PC-9 (cell line): ENCODE measurements at regions not wholly inside any gene's neighbourhood (a gene's known extent, or its start where the extent isn't known, plus 50 kb on each side); places are given as distances from the start of the nearest gene placed in this dataset.
A peak's percentile ranks its signal among the peaks of the same experiment; 100 is the strongest.
"Not testable (repeated sequence)": the region's sequence is repeated elsewhere in the genome, so short reads cannot be mapped to it uniquely, and the experiment has no call there.

ENCODE experiments used
- BruUV-seq: library from RNA; stranded (reverse); fragments of 400-500 nt; replicated peaks from 2 replicates; lab custom pipeline; 2021; lab: Mats Ljungman, UMichigan
- CTCF ChIA-PET: fragments of 300-600 bp; sonication (Branson Sonifier 250); formaldehyde crosslinking; loops from one replicate; lab custom pipeline; 2022; ENCODE audit warnings: antibody characterized with exemption; lab: Charles Lee
- POLR2A ChIA-PET: fragments of 300-600 bp; sonication (Branson Sonifier 250); formaldehyde crosslinking; loops from one replicate; lab custom pipeline; 2022; ENCODE audit warnings: antibody characterized with exemption; ENCODE audit not compliant: unreplicated experiment; lab: Charles Lee
- DNase-seq, 2 experiments: peaks; one replicate each; pipeline versions ENCODE4 v3.0.0 to v3.0.0-alpha.2; 2015 to 2022; ENCODE audit warnings: mixed read lengths in 1 of 2
- H2AFZ ChIP-seq: fragments of 200-600 bp; sonication (generic); 2 replicates; pipeline ENCODE4 v1.8.1; 2017; ENCODE audit warnings: antibody characterized with exemption
- H3F3A ChIP-seq: fragments of 200-600 bp; sonication (generic); 2 replicates; pipeline ENCODE4 v1.8.1; 2017; ENCODE audit warnings: antibody characterized with exemption, mild to moderate bottlenecking, low read depth; ENCODE audit not compliant: insufficient read depth
- H3K27ac ChIP-seq: fragments of 200-600 bp; sonication (generic); 2 replicates; pipeline ENCODE4 v1.6.1; 2016; ENCODE audit warnings: mixed run types
- H3K27me3 ChIP-seq: fragments of 200-600 bp; sonication (generic); 2 replicates; pipeline ENCODE4 v1.6.1; 2016; ENCODE audit warnings: low read depth, mixed run types; ENCODE audit not compliant: insufficient read depth
- H3K36me3 ChIP-seq: fragments of 200-600 bp; sonication (generic); 2 replicates; pipeline ENCODE4 v1.6.1; 2016; ENCODE audit warnings: low read depth, mixed run types
- H3K4me1 ChIP-seq: fragments of 200-600 bp; sonication (generic); replicated peaks from 2 replicates; pipeline ENCODE4 v1.6.1; 2016; ENCODE audit warnings: mixed run types; ENCODE audit not compliant: insufficient read depth
- H3K4me2 ChIP-seq: fragments of 200-600 bp; sonication (generic); 2 replicates; pipeline ENCODE4 v1.6.1; 2017; ENCODE audit warnings: mixed run types
- H3K4me3 ChIP-seq: fragments of 200-600 bp; sonication (generic); 2 replicates; pipeline ENCODE4 v1.6.1; 2016; ENCODE audit warnings: mixed run types
- H3K79me2 ChIP-seq: fragments of 200-600 bp; sonication (generic); 2 replicates; pipeline ENCODE4 v1.6.1; 2017; ENCODE audit warnings: low read depth, mixed run types
- H3K9me2 ChIP-seq: fragments of 200-600 bp; sonication (generic); 2 replicates; pipeline ENCODE4 v1.8.1; 2017; ENCODE audit warnings: mild to moderate bottlenecking; ENCODE audit not compliant: insufficient read depth
- H3K9me3 ChIP-seq: fragments of 200-600 bp; sonication (generic); 2 replicates; pipeline ENCODE4 v1.8.1; 2016; ENCODE audit warnings: low read depth; ENCODE audit not compliant: insufficient read depth
- H4K20me1 ChIP-seq: fragments of 200-600 bp; sonication (generic); 2 replicates; pipeline ENCODE4 v1.8.1; 2017; ENCODE audit not compliant: insufficient read depth
- intact Hi-C: fragments of 100-400 bp; cut with micrococcal nuclease; formaldehyde crosslinking; loops from one replicate; pipeline ENCODE4 v1.10.0; 2022; ENCODE audit not compliant: unreplicated experiment

- H2AFZ ChIP-seq, CTCF ChIA-PET, H3K4me3 ChIP-seq, H3K36me3 ChIP-seq, POLR2A ChIA-PET, H4K20me1 ChIP-seq, H3K9me3 ChIP-seq, H3K9me2 ChIP-seq, H3F3A ChIP-seq, H3K27me3 ChIP-seq, intact Hi-C loops, H3K79me2 ChIP-seq: not testable (repeated sequence)
- peak in 1 of 2 experiments; percentile 45 for DNase-seq
- Histone ChIP-seq H3K4me2 (peak overlapping the region; percentile 38), H3K4me1 (peaks cover 15% of the 10 kb centered on the region), H3K27ac (peak overlapping the region; percentile 79)
- TSS peak; percentile 37 for BruUV-seq
These were observed 114.7 kb downstream of the NBPF8 start for GRCh38 chr1:120529475-120530089.

GRCh38 chr1:120531455-120531854 is 116.6 kb downstream of the NBPF8 start:
- H3K27ac ChIP-seq, H3K4me3 ChIP-seq, H2AFZ ChIP-seq, DNase-seq, H4K20me1 ChIP-seq, H3F3A ChIP-seq, H3K79me2 ChIP-seq, H3K9me2 ChIP-seq, H3K4me2 ChIP-seq, BruUV-seq, H3K27me3 ChIP-seq, intact Hi-C loops, CTCF ChIA-PET, POLR2A ChIA-PET, H3K36me3 ChIP-seq, H3K9me3 ChIP-seq: not testable (repeated sequence)
- peaks cover 18% of the 10 kb centered on the region for H3K4me1 ChIP-seq

GRCh38 chr1:120534361-120535047 is 119.7 kb downstream of the NBPF8 start:
- DNase-seq, intact Hi-C loops, H2AFZ ChIP-seq, H3K9me2 ChIP-seq, H3K27me3 ChIP-seq, H3K36me3 ChIP-seq, POLR2A ChIA-PET, H3K9me3 ChIP-seq, CTCF ChIA-PET, H4K20me1 ChIP-seq, H3K4me3 ChIP-seq, H3K79me2 ChIP-seq, H3F3A ChIP-seq, BruUV-seq: not testable (repeated sequence)
- Histone ChIP-seq H3K27ac (peak overlapping the region; percentile 83), H3K4me2 (peak overlapping the region; percentile 44), H3K4me1 (peaks cover 18% of the 10 kb centered on the region)

GRCh38 chr1:120535052-120535451 is 120.2 kb downstream of the NBPF8 start:
- H2AFZ ChIP-seq, H3K4me3 ChIP-seq, H3K27me3 ChIP-seq, H3K36me3 ChIP-seq, CTCF ChIA-PET, intact Hi-C loops, H3F3A ChIP-seq, H3K9me2 ChIP-seq, POLR2A ChIA-PET, H3K79me2 ChIP-seq, H3K9me3 ChIP-seq, H4K20me1 ChIP-seq, BruUV-seq: not testable (repeated sequence)
- peaks cover 14% of the 10 kb centered on the region for H3K4me1 ChIP-seq
- DNase-seq = peak in 1 of 2 experiments; percentile 69
- H3K4me2 ChIP-seq = peak overlapping the region; percentile 44
- peak overlapping the region; percentile 83 for H3K27ac ChIP-seq

- H3K27me3 ChIP-seq, H3F3A ChIP-seq, H3K4me3 ChIP-seq, H3K36me3 ChIP-seq, H3K4me2 ChIP-seq, H3K9me2 ChIP-seq, H2AFZ ChIP-seq, POLR2A ChIA-PET, H3K27ac ChIP-seq, H3K79me2 ChIP-seq, DNase-seq, intact Hi-C loops, H3K4me1 ChIP-seq, CTCF ChIA-PET, BruUV-seq, H4K20me1 ChIP-seq, H3K9me3 ChIP-seq: not testable (repeated sequence)
These were observed 126.6 kb downstream of the NBPF8 start for GRCh38 chr1:120541394-120541793.

GRCh38 chr1:120542365-120542764 is 127.5 kb downstream of the NBPF8 start:
- H3K79me2 ChIP-seq, H3K4me3 ChIP-seq, intact Hi-C loops, H3K9me3 ChIP-seq, POLR2A ChIA-PET, H3K36me3 ChIP-seq, H3K4me2 ChIP-seq, DNase-seq, H4K20me1 ChIP-seq, CTCF ChIA-PET, BruUV-seq, H3K9me2 ChIP-seq, H3K27me3 ChIP-seq, H3K4me1 ChIP-seq, H2AFZ ChIP-seq, H3K27ac ChIP-seq, H3F3A ChIP-seq: not testable (repeated sequence)

GRCh38 chr1:120542940-120543339 is 128.1 kb downstream of the NBPF8 start:
- POLR2A ChIA-PET, H4K20me1 ChIP-seq, H3K9me3 ChIP-seq, H3K79me2 ChIP-seq, CTCF ChIA-PET, H3K27ac ChIP-seq, H3F3A ChIP-seq, H3K27me3 ChIP-seq, BruUV-seq, H3K9me2 ChIP-seq, H3K4me3 ChIP-seq, H3K4me1 ChIP-seq, H3K36me3 ChIP-seq, H2AFZ ChIP-seq, intact Hi-C loops, H3K4me2 ChIP-seq, DNase-seq: not testable (repeated sequence)
